ENCODE measurements at regions not wholly inside any gene's neighbourhood (a gene's known extent, or its start where the extent isn't known, plus 50 kb on each side); places are given as distances from the start of the nearest gene placed in this dataset.

DNA sequence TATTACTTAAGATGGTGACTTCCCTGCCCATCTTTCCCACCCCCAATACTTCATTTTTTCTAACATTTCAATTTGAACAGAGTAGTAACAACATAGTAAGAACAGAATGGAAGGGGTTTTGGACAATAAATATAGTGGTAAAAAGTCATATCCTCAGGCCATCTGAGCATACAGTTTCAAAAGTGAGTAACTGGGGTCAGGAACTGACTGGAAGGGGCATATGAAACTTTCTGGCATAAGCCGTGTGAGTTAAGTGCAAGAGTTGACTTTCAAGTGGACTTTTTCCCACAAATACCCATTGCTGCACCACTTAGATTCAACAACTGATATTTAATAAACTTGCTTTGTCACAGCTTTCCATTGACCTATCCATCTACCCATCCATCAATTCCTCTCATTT, 153.5 kb upstream of the IL12A start:
- DNase-seq: no peak

GRCh38 chr3:159837725-159838124, 150.9 kb upstream of the IL12A start:
- DNase-seq: no peak

- no peak for DNase-seq
These were observed 149.7 kb upstream of the IL12A start for GRCh38 chr3:159838938-159839337.

DNA sequence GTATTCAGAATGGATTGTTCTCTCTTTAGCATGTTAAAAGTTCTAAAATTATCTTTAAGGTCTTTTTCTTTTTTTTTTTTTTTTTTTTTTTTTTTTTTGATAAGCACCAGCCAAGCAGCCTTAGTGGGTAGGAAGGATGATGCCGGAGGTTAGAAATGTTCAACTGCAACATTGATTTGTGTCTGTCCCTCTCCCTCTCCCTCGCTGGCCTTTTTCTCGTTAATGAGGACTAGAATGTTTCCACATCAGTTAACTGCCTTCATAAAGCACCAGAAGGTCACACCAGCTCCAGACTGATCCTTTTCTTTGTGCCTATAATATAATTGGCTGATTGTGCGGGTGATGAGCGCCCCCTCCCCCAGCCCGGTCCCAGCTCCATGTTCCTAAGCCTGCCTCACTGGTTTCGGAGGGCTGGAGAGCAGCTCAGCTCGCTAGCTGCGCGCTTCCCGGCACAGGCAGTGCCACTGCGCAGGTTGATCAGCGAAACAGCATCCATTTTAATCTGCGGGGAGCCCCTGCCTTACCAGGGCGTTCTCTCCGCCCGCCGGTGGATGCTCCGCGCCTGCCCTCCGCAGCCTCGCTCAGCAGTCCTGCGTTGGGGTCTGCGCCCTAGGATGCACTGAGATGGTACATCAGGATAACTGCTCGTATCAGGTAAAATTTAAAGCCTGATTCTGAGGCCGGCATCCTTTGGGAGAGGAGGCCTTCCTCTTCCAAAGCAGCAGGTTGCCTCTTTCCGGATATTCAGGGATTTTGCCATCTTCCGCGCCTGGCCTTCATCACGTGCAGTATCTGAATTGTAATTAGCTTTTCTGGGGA, 148.9 kb upstream of the IL12A start, which contains the start of gene SCHIP1:
SCHIP1 (plus strand) TSS at position 301 of the 819 bp plus-strand sequence.
- no peak for DNase-seq

- DNase-seq: peak; percentile 42
These were observed 147.8 kb upstream of the IL12A start for GRCh38 chr3:159840703-159841299.

GRCh38 chr3:159841766-159842165, 146.9 kb upstream of the IL12A start:
- DNase-seq: no peak

GRCh38 chr3:159843840-159844730, 144.6 kb upstream of the IL12A start:
- no peak for DNase-seq

DNA sequence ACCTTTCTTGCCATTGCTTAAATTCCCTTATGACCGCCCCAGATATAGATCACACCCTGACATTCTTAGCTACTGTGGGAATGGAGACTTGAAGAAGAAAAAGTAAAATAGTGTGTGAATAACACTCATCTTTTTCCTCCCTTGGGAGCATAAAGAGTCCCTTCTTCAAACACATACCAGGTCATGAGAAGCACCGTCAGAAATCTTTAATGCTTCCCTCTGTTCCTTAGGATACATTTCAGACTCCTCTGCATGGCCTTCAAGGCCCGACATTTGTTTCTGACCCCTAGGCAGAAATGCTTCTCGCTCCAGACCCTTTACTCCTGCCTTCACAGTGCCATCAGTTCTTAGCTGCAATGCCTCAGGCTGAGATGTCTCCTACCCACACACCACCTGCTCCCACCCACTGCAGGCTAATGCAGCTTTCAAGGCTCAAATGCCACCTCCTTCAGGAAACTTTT, 143.8 kb upstream of the IL12A start:
- no peak for DNase-seq

DNA sequence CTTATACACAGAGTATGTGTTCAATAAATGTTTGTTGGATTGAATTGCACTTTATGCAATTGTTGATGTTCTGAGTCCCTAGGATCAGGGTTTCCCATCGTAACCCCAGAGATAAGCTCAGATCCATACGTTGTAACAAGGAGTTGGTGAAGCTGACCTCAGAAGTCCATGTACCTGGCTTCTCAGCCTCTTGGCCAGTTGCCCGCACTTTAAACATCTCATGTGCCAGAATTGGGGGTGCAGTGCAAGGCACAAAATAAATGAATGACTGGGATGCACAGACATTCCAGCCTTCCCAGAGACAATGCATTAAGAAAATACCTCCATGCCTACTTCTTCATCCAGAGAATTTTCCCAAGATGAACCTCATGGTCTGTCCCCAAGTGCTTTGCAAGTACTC, 142.9 kb upstream of the IL12A start:
- no peak for DNase-seq

GRCh38 chr3:159846255-159846654, 142.4 kb upstream of the IL12A start:
- no peak for DNase-seq

- DNase-seq: no peak
These were observed 140.1 kb upstream of the IL12A start for GRCh38 chr3:159848348-159849118.

GRCh38 chr3:159850481-159850880, 138.2 kb upstream of the IL12A start:
- DNase-seq: peak; percentile 83

DNA sequence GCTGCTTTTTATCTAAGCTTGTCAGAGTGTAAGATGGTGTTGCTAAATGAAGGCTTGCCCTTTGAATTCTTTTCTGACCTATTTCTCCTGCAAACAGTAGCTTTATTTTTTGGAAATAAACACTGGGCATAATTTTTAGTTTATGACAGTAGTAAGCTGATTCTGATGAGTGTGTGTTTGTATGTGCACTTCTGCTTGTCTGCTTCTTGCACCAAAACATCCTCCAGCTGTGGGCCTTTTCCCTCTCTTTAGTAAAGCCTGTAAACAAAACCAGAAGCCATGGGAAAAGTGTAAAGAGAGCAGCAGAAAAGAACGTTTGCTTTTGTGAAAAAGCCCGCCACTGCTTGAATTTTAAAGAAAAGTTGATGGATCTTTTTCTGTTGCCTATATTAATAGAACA, 136.4 kb upstream of the IL12A start:
- DNase-seq: no peak

DNA sequence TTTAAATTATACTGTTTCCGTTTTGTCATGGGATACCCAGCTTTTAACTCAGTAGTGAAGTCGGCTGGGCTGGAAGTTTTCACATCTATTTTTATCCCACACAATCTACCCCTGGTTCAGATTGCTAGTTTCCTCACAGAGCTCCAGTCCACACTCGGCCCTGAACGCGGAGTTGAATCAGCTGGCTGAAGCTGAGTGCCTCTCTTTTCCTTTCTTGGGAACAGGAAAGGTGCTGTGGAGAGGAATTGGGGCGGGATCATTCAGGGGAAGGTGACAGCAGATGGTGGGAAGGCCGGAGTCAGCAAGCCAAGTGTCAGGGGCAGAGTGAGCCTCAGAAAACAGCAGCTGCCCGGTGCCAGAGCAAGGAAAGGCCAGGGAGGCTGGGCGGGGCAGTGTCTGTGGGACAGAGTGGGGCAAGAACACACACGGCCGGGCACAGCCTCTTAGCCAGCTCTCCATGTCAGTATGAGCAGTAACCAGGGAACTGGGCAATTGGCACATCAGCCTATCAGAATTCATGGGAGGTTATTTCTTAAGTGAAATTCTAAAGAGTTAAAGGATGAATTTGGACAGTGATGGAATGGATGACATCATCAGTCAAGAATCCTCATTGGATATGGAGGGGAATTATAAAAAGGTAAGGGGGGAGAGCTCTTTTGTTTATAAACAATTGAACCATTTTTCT, 135.7 kb upstream of the IL12A start:
- DNase-seq: no peak

- no peak for DNase-seq
These were observed 135.2 kb upstream of the IL12A start for GRCh38 chr3:159853506-159853864.

DNA sequence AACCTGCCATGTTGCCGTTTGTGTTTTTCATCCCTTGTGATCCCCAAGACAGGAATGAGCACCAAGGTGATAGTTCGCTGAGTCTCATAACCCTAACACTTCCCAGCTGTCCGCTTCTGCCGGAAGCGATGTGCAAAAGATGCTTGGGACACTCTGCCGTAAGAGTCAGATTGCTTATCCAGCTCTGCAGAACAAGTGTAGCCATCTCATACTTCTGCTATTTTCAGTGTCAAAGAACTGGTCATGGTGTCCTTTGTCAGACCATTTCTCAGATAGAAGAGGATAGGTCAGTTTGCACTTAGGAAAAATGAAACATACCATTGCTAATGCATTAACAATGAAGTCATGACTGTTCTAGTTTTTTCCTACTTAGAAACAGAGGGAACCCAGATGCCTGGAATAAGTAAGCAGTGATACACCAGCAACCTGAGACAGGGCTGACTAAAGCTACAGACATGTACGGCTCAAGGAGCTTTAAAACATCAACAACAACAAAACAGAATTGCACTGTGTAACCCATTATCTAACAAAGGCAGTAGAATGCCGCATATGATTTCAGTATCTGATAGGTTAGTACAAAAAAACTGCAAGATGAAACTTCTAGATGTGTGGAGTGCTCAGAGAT, 134.0 kb upstream of the IL12A start:
- DNase-seq: no peak

DNA sequence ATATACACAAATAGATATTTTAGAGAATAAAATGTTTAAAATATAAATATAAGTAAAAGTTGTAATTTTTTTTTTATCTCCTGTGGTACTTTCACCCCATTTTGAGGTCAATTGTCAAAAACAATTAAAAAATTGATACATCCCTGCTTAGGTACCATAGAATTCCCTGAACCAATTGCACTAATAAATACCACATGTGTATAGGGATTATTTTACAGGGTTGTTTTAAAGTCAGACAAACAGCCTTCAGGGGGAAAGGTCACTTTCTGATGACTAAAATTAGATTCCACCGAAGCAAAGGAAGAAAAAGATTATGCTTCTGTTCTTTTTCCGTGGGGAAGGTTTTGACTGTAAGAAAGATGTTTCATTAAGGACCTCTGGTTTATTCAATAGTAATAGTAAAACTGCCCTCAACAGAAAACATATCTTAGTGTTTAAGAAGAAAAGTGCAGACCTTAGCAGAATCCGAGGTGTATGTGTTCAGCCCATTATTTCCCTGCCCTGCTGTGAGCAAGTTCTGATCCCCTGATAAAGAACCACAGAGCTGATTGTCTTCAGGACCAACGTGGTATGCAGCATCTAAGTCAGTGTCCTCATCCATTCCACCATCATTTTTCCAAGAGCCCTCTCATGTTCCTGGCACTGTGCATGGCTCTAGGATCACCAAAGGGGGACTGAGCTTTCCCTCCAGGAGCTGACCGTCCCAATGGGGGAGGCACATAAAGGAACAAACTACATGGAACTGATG, 132.9 kb upstream of the IL12A start:
- DNase-seq: no peak

GRCh38 chr3:159856590-159857104, 132.0 kb upstream of the IL12A start:
- no peak for DNase-seq

- no peak for DNase-seq
These were observed 130.8 kb upstream of the IL12A start for GRCh38 chr3:159857840-159858239.

- no peak for DNase-seq
These were observed 130.0 kb upstream of the IL12A start for GRCh38 chr3:159858650-159859049.

DNA sequence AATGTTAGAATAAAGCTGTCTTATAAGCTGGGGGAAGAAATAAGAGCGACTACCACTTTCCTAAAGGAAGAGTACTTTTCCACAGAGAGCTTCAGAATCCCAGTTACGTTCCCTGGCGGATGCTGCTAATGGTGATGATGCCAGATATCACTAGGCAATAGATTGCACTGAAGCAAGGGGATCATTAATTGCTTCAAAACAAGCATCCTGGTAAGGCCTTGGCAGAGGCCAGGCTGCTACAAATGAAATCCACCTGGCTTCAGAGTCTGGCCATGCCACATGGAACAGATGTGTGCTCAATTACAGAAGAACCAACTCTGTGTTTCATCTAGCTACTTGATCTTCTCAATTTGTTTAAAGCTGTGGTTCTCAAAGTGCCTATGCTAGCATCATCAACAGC, 129.2 kb upstream of the IL12A start:
- no peak for DNase-seq

Data from MV-4-11 (cell line).